ENCODE measurements at regions not wholly inside any gene's neighbourhood (a gene's known extent, or its start where the extent isn't known, plus 50 kb on each side); places are given as distances from the start of the nearest gene placed in this dataset.

DNA sequence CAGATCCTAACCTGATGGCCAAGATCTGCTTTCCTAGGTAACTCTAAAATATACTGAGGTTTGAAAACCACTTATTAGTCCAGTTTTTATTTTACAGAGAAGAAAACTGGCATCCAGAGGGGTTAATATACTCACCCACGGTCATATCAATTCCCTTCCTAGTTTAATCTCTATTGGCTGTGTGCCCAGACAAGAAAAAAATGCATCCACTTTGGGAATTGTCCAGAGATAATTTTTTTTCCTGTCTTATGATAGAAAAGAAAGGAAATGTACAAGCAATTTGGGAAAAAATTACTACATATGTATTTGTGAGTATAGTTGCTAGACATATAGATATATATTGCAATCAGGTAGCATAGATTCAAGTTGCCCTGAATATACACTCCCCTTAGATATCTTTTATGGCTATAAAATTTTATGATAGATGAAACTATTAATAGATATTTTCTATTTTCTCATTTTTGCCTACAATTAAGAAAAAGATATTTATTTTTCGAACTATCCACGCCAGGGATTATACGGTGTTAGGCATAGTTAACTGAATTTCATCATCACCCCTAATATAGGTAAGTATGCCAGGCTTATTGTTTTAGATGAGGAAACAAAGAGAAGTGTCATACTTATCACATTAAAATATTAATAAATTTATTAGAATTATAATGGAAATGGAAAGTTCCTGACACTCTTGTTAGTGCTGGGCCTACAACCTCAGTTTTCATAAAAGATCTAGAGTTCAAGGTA lies 100.5 kb upstream of the SLC38A2 start:
- no peak for TF ChIP-seq POLR2A (IDR thresholded peaks at IDR 0.05; ENCODE audit: borderline replicate concordance, extremely low read depth, insufficient read depth, insufficient read length)
- no peak for TF ChIP-seq CBX3 (IDR thresholded peaks at IDR 0.05; ENCODE audit: low read depth)
- TF ChIP-seq, protein P1, sequence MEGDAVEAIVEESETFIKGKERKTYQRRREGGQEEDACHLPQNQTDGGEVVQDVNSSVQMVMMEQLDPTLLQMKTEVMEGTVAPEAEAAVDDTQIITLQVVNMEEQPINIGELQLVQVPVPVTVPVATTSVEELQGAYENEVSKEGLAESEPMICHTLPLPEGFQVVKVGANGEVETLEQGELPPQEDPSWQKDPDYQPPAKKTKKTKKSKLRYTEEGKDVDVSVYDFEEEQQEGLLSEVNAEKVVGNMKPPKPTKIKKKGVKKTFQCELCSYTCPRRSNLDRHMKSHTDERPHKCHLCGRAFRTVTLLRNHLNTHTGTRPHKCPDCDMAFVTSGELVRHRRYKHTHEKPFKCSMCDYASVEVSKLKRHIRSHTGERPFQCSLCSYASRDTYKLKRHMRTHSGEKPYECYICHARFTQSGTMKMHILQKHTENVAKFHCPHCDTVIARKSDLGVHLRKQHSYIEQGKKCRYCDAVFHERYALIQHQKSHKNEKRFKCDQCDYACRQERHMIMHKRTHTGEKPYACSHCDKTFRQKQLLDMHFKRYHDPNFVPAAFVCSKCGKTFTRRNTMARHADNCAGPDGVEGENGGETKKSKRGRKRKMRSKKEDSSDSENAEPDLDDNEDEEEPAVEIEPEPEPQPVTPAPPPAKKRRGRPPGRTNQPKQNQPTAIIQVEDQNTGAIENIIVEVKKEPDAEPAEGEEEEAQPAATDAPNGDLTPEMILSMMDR (IDR thresholded peaks at IDR 0.05 in 2 of 3, conservative IDR thresholded peaks at IDR 0.05 in 1 of 3; ENCODE audit: borderline replicate concordance in 1 of 3, insufficient read depth in 1 of 3, low read depth in 2 of 3, low read length in 2 of 3) = no peak
- peak; percentile 67 for TF ChIP-seq SP1 (IDR thresholded peaks at IDR 0.05; ENCODE audit: low read depth)
- TF ChIP-seq EZH2phosphoT487 (IDR thresholded peaks at IDR 0.05; ENCODE audit: borderline replicate concordance) = no peak
- peak; percentile 59; the same call in 1 of the 2 replicates for TF ChIP-seq POLR2AphosphoS5 (IDR thresholded peaks at IDR 0.05; ENCODE audit: low read depth, low read length)
- TF ChIP-seq, protein P2, sequence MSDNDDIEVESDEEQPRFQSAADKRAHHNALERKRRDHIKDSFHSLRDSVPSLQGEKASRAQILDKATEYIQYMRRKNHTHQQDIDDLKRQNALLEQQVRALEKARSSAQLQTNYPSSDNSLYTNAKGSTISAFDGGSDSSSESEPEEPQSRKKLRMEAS (IDR thresholded peaks at IDR 0.05) = no peak
- TF ChIP-seq EZH2 (IDR thresholded peaks at IDR 0.05) = no peak
- TF ChIP-seq YY1 (IDR thresholded peaks at IDR 0.05; ENCODE audit: extremely low read depth, insufficient replicate concordance, low read depth, low read length) = no peak
- TF ChIP-seq JUND (IDR thresholded peaks at IDR 0.05) = peak; percentile 18; the same call in 1 of the 2 replicates
- TF ChIP-seq TCF7L2 (IDR thresholded peaks at IDR 0.05; ENCODE audit: borderline replicate concordance, extremely low read depth, insufficient read depth, insufficient read length) = no peak

Data from HCT116 (cell line).